Vagina (tissue), 2 donors: ENCODE measurements at regions not wholly inside any gene's neighbourhood (a gene's known extent, or its start where the extent isn't known, plus 50 kb on each side); places are given as distances from the start of the nearest gene placed in this dataset.

Source experiments
- POLR2A ChIP-seq, 2 donors: fragments of 450-650 bp; IDR thresholded peaks; one replicate each; pipeline ENCODE4 v1.6.1; 2017; ENCODE audit warnings: antibody characterized with exemption in 2 of 2, mild to moderate bottlenecking in 2 of 2, moderate library complexity in 2 of 2
- TF ChIP-seq, protein P1 (sequence below), 3 experiments: fragments of 450-650 bp in 2 of 3; fragments of 200-600 bp in 1 of 3; sonication (generic) in 1 of 3; IDR thresholded peaks; one replicate each; pipeline ENCODE4 v1.5.1; 2017 to 2019; ENCODE audit warnings: antibody characterized with exemption in 3 of 3, mild to moderate bottlenecking in 2 of 3, moderate library complexity in 2 of 3

DNA sequence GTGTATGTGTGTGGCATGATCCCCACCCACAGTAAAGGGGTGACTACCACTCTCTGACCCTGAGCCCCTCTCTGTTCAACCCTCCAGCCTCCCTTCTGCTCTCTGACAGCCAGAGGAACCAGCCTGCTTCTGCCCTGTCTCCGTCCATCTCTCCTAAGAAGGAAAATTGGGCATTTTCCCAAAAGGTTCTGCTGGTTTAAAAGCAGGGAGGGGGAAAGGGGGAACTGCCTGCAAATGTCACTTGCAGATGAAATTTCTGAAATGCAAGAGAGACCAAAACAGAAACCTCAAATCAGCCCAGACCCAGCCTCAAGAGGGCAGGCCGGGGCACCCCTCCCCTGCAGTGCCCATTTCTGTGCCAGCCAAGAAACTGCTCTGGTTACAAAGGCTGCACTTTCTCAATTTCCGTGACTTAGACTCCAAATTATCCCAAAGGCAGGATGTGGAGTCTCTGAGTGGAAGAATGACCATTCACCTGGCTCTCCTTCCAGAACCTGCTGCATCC lies 197.9 kb downstream of the RBFOX3 start:
- TF ChIP-seq, protein P1, sequence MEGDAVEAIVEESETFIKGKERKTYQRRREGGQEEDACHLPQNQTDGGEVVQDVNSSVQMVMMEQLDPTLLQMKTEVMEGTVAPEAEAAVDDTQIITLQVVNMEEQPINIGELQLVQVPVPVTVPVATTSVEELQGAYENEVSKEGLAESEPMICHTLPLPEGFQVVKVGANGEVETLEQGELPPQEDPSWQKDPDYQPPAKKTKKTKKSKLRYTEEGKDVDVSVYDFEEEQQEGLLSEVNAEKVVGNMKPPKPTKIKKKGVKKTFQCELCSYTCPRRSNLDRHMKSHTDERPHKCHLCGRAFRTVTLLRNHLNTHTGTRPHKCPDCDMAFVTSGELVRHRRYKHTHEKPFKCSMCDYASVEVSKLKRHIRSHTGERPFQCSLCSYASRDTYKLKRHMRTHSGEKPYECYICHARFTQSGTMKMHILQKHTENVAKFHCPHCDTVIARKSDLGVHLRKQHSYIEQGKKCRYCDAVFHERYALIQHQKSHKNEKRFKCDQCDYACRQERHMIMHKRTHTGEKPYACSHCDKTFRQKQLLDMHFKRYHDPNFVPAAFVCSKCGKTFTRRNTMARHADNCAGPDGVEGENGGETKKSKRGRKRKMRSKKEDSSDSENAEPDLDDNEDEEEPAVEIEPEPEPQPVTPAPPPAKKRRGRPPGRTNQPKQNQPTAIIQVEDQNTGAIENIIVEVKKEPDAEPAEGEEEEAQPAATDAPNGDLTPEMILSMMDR (IDR thresholded peaks at IDR 0.05) = no peak
- TF ChIP-seq POLR2A (IDR thresholded peaks at IDR 0.05) = no peak
